NCI-H460 (cell line): ENCODE measurements at regions not wholly inside any gene's neighbourhood (a gene's known extent, or its start where the extent isn't known, plus 50 kb on each side); places are given as distances from the start of the nearest gene placed in this dataset.

Experiments
- DNase-seq: peaks from one replicate; pipeline ENCODE4 v3.0.0-alpha.2; 2016; ENCODE audit warnings: low read depth; ENCODE audit errors: extremely low read depth

DNA sequence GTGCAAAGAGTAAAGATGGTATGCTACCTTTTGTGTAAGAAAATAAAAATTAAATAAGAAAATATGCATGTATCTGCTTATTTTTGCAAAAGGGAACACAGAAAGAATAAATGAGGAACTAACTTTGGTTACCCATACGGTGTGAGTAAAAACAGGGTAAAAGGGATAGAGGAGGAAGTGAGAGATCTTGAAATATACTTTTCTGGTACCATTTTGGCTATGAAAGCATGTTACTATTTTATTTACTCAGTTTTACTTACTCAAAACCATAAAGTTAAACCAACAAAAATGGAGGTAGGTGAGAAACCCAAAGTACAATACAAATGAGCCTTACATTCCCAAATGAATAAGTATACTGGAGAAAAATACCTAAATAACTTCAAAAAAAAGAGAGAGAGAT is 122.0 kb upstream of the EGLN3 start:
- no peak for DNase-seq

DNA sequence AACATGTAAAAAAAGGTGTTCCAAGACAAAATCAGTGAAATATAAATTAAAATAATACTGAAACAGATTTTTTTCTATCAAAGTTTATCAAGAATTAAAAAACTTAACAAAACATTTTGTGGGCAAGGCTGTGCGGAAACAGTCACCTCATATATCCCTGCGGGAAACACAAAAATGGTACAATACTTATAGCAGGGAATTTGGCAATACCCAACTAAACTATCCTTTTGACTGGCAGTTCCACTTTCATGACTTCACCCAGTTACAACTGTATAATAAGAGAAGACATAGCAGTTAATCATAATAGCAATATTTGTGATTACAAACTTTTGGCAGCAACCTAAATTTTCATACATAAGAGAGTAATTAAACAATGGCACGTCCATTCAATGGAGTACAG is 121.5 kb upstream of the EGLN3 start:
- DNase-seq, result no peak

GRCh38 chr14:34070917-34071407 is 120.1 kb upstream of the EGLN3 start:
- no peak for DNase-seq

GRCh38 chr14:34069854-34070582 is 119.1 kb upstream of the EGLN3 start:
- DNase-seq, result no peak

DNA sequence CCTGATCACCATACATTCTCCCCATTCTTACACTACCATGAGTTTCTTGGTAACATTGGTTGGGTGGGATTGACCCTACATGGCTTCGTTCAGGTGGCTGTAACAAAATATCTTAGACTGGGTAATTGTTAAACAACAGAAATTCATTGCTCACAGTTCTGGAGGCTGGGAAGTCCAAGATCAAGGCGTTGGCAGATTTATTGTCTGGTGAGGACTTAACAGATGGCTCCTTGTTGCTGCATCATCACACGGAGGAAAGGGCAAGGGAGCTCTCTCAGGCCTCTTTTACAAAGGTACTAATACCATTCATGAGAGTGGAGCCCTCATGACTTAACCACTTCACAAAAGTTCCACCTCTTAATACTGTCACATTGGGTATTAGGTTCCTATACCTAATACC is 116.7 kb upstream of the EGLN3 start:
- DNase-seq, result no peak

GRCh38 chr14:34065690-34066391 is 115.0 kb upstream of the EGLN3 start:
- DNase-seq, result no peak

GRCh38 chr14:34065236-34065635 is 114.4 kb upstream of the EGLN3 start:
- DNase-seq, result no peak

DNA sequence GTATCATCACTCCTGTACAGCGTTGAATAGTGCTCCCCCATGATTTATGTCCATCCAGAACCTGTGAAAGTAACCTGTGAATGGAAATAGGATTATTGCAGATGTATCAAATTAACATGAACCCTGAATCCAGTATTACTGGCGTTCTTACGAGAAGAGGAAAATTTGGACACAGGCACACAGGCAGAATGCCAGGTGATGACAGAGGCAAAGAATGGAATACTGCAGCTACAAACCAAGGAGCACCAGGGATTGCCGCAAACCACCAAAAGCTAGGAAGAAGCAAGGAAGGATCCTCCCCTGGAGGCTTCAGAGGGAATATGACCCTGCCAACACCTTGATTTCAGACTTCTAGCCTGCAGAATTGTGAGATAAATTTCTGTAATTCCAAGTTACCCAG is 113.5 kb upstream of the EGLN3 start:
- DNase-seq, result no peak

GRCh38 chr14:34063470-34064164 is 112.7 kb upstream of the EGLN3 start:
- no peak for DNase-seq

DNA sequence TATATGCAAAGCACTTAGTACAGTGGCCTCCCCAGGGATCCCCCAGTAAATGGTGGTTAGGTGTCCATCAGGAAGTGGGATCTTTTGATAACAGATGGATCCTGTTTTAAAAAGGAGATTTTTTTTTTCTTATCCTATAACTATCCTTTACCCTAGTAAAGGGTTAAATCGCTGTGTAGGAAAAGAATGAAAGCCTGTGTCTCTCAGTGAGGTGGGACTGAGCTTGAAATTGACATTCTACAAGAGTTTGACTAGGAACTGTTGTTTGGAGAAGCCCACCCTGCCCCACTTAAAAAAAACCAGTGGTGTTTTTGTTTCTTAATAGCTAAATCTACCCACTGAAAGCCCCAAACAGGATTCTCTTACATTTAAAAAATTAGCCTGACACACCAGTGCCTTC is 112.2 kb upstream of the EGLN3 start:
- no peak for DNase-seq

DNA sequence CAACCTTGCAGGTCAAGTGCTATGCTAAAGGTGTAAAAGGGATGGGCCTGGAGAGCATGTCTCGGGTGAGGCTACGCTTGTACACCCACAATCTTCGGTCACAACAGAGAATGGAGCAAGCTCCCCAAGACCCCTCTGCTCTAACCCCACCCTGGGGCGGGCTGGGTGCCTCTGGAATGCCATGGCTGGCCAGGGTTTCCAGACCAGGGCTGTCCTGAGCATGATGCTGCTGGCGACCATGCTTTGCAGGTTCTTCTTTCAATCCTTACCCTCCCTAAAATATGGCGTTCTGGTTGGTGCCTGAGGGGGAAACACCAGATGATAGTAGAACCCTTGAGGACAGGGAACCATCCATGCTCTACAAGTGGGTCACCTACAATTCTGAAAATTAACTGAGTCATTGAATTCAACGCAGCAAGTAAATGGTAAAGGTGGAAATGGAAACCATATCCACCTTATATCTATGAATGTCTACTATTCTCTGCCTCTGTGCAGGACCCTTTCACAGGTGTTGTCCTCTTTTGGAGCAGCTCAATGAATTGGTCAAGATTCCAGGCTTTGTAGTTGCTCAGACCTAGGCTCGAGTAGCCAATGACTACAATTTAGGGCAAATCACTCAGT is 111.6 kb upstream of the EGLN3 start:
- DNase-seq, result no peak

DNA sequence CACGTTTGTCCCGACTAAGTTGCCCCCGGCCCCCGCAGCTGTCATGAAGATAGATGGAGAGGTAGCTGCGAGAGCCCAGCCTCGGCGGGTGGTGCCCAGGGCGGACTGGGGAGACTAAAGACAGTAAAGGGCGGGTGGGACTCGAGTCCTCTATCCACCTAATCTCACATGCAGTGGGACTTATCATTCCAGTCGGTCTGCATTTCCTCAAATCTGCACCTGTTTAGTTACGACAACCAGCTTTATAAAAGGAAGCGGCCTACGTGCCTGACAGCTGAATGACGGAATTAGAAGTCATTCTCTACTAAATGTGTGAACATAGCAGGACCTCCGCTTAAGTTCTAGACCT is 109.8 kb upstream of the EGLN3 start:
- no peak for DNase-seq

- peak; percentile 83 for DNase-seq
Measured at GRCh38 chr14:34059925-34060650, 109.2 kb upstream of the EGLN3 start.

DNA sequence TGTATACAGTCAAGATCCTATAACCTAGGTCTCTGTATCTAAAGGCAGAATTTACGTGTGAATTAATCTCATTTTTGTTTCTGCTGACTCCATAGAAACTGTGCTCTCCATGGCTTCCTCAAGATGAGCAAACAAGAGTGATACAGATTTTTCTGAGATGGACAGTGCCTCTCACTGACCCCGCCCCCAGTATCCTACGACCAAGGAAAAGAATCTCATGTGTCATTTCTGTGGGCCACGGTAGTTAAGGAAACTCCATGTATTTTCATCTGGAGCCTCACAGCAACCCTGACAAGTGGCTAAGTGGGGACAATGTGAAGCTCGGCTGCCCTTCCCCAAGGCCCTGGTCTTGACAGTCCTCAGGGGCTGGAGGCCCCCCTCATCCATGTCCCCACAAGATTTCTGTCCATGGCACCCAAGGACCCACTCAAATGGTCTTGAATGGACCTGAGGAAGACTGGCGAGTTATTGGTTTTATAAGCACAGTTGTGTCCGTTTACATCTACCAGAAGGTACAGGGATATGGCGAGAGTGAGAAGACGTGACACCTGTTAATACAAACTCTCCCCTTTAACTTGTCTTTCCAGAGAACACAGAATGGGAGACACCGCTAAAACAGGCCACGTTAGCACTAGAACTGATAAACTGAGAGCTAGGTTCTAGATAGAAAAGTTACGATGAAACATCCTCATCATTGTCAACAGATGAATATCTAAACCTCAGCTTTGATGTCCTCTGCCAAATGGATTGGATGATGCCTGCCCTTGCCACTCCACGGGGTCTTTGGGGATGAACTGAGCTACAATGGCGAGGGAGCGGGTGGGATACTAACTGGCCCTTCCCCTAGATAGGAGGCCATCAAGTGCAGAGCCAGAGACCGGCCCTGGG is 108.4 kb upstream of the EGLN3 start:
- no peak for DNase-seq

GRCh38 chr14:34058510-34058909 is 107.6 kb upstream of the EGLN3 start:
- no peak for DNase-seq

DNA sequence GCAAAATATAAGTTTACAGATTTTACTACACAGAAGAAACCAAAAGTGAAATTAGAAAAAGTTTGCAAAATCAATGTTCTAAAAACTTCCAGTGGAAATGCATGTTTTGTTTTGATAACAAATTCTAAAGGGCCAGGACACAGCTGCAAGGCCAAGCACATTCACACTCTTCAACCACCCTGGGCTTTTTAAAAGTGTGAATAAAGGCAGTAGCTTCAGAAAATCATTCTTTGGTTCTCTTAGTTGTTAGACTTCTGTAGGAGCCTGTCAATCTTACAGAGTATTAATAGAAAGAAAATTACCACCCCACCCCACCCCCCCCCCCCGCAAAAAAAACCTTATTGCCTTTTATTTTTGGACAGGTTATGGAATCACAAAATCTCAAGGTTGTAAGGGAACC is 105.2 kb upstream of the EGLN3 start:
- no peak for DNase-seq

- no peak for DNase-seq
Measured at GRCh38 chr14:34055157-34055950, 104.5 kb upstream of the EGLN3 start.

- DNase-seq, result no peak
Measured at GRCh38 chr14:34053666-34054065, 102.8 kb upstream of the EGLN3 start.

DNA sequence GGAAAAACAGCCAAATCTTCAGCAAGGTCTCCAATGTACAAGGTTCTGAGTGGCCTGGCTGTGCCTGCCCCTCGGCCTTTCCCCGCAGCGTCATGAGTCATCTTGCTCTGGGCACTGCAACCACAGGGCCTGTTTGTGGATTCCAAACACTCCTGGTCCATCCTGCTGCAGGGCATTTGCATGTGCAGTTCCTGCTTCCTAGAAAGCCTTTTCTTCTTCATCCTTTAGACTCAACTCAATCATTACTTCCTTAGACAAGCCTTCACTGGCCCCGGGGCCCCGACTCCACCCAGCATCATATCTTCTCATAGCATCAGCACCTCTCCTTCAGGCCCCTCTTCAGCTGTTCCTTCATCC is 101.8 kb upstream of the EGLN3 start:
- no peak for DNase-seq
